GM21526 (cell line): ENCODE measurements at regions not wholly inside any gene's neighbourhood (a gene's known extent, or its start where the extent isn't known, plus 50 kb on each side); places are given as distances from the start of the nearest gene placed in this dataset.
"Not testable (repeated sequence)": the region's sequence is repeated elsewhere in the genome, so short reads cannot be mapped to it uniquely, and the experiment has no call there.

Source experiments
- ATAC-seq: cut with Tn5 transposase; IDR thresholded peaks from one replicate; pipeline ENCODE4 v1.9.1; 2021; ENCODE audit warnings: moderate library complexity; ENCODE audit not compliant: unreplicated experiment, low FRiP score

DNA sequence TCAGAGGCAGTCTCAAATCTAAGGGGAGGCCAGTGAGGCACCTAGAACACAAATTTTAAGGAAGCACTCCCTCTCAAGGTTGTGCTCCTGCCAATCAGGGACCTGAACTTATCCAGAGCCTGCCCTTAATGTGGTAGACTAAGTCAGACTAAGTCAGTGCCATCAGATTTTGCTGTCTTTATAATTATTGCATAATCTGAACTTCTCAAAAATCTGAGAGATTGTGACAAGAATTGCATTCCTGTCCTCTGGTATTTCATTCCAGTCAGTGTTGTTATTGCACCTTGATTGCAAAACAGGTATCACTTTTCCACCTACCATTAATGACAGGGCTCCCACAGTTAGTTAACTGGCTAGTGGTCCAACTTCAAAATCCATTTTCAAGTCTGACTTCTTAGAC is 197.1 kb upstream of the HCN1 start:
- ATAC-seq: no peak

DNA sequence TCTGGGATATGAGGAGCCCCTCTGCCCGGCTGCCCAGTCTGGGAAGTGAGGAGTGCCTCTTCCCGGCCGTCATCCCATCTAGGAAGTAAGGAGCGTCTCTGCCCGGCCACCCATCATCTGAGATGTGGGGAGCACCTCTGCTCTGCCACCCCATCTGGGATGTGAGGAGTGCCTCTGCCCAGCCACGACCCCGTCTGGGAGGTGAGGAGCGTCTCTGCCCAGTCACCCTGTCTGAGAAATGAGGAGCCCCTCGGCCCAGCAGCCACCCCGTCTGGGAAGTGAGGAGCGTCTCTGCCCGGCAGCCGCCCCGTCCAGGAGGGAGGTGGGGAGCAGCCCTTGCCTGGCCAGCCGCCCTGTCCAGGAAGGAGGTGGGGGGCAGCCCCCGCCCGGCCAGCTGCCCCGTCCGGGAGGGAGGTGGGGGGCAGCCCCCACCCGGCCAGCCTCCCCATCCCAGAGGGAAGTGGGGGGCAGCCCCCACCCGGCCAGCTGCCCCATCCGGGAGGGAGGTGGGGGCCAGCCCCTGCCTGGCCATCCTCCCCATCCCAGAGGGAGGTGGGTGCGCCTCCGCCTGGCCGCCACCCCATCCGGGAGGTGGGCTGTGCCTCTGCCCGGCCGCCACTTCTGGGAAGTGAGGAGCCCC is 194.4 kb upstream of the HCN1 start:
- ATAC-seq: not testable (repeated sequence)

DNA sequence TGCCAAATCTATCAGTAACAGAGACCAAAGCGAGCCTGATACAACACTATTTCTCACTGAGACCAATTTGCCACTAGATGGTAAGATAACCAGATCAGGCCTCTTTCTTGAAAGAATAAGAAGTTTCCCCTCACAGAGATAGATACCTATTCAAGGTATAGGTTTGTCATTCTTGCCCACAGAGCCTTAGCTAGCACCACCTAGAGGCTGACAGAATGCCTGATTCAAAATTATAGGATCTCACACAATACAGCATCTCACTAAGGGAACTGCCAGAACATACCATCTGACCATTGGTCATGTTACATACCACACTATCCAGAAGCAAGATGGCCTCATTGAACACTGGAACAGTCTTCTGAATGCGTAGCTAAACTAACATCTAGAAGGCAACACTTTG is 166.6 kb upstream of the HCN1 start:
- ATAC-seq: no peak

DNA sequence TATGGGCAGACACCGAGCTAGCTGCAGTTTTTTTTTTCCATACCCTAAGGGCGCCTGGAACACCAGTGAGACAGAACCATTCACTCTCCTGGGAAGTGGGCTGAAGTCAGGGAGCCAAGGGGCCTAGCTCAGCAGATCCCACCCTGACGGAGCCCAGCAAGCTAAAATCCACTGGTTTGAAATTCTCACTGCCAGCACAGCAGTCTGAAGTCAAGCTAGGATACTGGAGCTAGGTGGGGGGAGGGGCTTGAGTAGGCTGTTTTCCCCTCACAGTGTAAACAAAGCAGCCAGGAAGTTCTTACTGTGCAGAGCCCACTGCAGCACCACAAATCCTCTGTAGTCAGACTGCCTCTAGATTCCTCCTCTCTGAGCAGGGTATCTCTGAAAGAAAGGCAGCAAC is 151.7 kb upstream of the HCN1 start:
- ATAC-seq: no peak

DNA sequence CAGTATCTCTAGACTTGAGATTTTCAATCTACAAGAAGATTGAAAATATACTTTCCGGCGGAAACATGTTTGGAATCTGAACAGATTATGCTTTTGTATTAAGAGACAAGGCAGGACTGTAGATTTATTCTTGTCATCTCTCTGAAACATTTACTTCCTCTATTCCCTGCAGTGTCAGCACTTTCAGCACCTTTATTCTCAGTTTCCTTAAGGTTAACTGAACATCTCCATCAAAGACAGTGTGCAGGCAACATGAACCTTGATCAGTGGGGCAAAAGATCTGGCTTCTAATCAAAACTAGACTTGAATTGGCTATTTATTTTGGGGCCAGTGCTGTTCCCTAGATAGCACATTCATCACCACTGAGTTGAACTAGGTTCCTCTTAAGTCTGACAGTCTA is 129.9 kb upstream of the HCN1 start:
- ATAC-seq: no peak

DNA sequence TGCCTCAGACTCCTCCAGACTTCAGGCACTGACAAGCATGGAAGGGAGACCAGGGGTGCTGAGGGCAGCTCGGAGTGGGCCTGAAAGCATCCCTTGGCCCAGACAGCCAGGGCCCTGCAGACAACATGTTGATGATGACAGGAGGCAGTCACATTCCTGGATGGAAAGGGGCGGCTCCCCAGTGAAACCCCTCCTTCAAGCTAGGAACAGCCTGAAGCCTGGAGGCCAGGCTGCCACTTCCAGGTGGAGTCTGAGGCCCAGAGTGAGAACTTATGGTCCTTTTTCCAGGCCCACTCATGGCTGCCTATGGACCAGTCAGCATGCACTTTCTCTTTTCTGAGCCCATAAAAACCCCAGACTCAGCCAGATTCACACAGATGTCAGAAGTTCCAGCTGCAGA is 104.2 kb upstream of the HCN1 start:
- ATAC-seq: no peak

DNA sequence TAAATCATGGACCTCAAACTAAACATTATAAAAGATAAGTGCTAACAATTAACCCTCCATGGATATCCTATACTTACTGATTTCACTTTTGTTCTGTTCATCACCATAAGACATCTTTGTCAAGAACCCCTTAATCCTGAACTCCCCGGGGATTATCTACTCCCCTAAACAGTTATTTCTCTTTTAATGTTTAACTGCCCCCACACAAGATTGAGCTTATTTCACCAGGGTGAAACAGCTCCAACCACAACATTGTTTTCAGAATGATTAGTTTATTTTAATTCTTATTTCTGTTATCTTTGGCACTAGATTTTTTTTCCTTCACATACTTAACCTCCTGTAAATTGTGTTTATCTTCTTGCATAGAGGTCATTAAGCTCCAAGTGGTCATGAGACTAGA is 103.2 kb upstream of the HCN1 start:
- ATAC-seq: no peak

DNA sequence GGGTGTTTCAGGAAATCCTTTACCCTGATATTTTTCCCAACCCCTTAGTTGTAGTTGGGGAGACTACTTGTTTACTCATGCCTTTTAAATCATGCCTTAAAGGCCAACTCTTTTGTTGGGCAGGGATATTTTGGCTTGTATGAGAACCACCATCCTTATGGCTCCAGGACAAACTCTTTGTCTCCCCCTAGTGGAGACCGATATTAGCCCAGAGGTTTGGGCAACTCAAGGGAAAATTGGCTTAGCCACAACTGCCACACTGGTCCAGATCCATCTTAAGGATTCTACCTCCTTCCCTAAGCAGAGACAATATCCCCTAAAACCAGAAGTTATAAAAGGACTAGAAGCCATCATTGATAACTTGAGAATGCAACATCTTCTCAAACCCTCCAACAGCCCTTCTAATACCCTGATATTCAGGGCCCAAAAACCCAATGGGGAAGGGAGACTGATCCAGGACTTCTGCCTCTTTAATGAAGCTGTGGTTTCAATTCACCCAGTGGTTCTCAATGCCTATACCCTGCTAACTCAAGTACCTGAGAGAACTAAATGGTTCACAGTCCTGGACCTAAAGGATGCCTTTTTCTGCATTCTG is 100.9 kb upstream of the HCN1 start:
- no peak for ATAC-seq

DNA sequence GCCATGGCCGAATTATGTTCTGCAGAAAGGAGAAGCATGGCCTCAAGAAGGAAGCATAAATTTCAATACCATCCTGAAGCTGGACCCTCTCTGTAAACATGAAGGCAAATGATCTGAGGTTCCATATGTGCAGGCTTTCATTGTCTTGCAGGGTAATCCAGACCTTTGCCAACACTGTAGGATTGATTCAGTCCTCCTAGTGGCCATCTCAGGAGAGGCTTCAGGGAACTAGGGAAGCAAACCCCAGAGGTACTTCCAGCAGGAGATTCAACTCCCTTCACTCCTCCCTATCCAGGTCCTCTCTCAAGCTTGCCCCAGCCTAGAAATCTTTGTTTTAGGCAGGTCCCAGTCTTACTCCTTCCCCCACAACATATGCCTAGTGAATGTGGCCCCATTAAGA is 99.3 kb upstream of the HCN1 start:
- ATAC-seq: no peak

DNA sequence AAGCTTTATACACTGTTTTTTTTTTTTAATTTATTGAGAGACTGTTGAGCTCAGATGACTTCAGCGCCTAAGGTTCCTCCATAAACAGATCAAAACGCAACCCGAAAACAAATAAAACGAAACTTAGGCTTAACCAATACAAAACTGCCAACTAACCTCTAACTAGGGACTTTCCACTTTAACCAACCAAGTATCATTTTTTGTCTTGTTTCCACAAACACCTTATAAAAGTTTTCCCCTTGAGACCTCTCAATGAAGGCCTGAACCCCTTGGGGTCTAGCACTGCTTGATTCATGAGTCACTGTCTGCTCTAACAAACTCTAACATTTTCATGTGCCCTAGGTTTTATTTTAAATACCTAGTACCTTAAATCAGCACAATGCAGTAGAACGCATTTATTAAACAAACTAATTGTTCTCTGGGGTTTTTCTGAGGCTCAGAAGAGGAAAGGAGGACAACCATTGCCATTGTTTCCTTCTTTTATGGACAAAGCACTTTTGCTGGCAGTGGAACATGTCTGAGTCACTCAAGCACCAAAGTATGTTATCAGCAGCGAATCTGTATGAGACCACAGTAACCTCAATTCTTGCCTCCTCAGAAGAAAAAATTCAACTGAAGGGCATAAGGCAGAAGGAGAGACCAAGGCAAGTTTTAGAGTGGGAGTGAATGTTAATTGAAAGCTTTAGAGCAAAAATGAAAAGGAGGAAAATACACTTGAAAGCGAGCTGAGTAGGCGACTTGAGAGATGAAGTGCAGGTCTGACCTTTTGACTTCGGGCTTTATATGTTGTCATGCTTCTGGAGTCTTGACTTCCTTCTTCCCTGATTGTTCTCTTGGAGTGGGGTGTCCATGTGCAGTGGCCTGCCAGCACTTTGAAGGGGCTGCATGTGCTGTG is 97.7 kb upstream of the HCN1 start:
- ATAC-seq: peak; percentile 82

DNA sequence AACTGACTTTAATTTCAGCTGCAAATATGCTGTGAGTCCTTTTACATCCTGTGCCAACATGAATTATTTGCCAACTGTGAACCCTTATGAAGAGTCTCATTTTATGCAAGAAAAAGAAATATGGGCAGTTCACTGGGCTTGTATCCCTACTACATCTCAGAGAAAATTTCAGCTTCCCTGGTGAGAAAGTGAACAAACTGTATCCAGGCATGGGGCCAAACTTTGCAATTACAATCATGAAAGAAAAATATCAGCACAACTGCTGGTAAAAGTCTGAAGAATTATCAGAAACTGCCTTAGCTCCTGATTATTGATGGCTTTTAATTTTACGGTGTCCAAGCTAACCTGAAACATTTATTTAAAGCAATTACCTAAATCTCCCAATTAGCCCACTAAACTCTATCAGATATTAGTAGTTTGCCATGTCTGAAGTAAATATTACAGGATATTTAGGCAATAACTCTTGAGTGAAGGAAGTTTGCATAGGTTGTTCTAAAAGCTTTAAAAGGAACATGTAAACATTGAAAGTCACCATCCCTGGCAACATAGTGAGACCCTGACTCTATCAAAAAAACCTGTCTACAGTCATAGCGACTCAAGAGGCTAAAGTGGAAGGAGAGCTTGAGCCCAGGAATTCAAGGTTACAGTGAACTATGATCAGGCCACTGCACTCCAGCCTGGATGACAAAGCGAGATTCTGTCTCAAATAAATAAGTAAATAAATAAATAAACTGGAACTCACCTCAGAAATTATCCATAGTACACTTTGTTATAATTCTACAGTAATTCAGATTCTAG is 83.9 kb upstream of the HCN1 start:
- no peak for ATAC-seq

DNA sequence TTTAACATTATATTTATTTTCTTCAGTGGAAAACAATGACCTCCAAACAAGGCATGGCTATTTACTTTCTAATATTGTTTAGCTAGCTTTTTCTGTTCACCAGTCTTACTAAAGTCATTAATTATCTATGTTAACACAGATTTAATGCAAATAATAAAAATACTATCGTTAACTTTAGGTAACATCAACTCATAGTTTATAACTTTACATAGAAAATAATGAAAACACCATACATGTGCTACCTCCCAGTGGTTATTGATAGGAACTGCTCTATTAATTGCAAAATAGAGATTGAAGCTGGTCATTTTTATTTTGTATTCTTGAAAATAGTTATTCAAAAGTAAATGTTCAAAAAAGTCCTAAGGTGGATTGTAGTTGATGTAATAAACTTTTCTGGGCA is 78.3 kb upstream of the HCN1 start:
- ATAC-seq: no peak

DNA sequence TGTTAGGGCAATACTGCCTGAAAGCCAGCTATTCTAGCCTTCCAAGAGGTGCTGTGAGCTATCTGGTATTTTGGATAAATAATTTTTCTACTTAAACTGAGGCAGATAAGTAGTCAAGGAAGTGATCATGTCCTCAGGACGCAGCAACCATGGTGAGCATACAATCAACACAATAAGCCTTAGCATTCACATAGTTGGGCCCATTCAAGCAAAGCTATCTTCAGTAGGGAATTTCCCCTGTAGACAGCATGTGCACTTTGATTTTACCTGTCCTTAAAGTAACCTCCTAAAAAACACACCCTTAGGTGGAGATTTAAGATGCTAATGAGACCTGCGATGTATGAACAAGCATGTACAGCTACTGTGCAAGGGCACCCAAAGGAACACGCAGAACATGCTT is 76.2 kb upstream of the HCN1 start:
- no peak for ATAC-seq

DNA sequence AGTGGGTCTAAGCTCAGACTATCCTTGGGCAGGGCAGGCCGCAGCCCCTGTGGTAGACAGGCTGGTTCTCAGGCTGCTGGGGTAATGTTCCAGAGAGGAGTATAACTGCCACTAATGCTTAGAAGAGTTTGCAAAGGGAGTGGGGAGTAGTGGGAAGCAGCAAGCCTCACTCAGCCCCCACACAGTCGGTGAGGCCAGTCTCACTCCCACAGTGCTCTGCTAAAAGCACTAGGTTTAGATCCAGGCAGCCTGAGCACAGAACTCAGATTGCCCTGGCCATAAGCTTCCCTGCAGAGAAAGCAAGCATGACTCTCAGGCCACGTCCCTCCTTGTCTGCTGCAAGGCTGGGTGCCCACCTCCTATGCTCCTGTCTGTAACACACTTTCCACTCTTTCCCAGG is 69.4 kb upstream of the HCN1 start:
- no peak for ATAC-seq

DNA sequence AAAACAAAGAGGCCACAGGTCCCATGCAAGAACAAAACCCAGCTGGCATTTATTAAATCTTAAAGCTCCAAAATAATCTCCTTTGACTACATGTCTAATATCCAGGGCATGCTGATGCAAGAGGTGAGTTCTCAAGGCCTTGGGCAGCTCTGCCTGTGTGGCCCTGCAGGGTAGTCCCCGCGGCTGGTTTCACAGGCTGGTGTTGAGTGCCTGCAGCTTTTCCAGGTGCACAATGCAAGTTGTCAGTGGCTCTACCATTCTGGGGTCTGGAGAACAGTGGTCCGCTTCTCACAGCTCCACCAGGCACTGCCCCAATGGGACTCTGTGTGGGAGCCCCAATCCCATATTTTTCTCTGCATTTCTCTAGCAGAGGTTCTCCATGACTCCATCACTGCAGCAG is 54.4 kb upstream of the HCN1 start:
- ATAC-seq: no peak

DNA sequence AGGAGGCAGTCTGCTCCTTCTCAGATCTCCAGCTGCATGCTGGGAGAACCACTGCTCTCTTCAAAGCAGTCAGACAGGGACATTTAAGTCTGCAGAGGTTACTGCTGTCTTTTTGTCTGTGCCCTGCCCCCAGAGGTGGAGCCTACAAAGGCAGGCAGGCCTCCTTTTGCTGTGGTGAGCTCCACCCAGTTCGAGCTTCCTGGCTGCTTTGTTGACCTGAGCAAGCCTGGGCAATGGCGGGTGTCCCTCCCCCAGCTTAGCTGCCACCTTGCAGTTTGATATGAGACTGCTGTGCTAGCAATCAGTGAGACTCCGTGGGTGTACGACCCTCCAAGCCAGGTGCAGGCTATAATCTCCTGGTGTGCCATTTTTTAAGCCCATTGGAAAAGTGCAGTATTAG is 52.3 kb upstream of the HCN1 start:
- not testable (repeated sequence) for ATAC-seq
